Loucy (cell line): ENCODE measurements at regions not wholly inside any gene's neighbourhood (a gene's known extent, or its start where the extent isn't known, plus 50 kb on each side); places are given as distances from the start of the nearest gene placed in this dataset.

Source experiments
- EZH2phosphoT487 ChIP-seq: fragments of 200-600 bp; IDR thresholded peaks from 2 replicates; pipeline ENCODE4 v1.6.1; 2018; ENCODE audit warnings: antibody characterized with exemption, mild to moderate bottlenecking, moderate library complexity, borderline replicate concordance
- TF ChIP-seq, protein P1 (sequence below): fragments of 200-600 bp; sonication (generic); conservative IDR thresholded peaks from 2 replicates; pipeline ENCODE4 v1.5.1; 2014; ENCODE audit warnings: mild to moderate bottlenecking, antibody characterized with exemption, low read length

DNA sequence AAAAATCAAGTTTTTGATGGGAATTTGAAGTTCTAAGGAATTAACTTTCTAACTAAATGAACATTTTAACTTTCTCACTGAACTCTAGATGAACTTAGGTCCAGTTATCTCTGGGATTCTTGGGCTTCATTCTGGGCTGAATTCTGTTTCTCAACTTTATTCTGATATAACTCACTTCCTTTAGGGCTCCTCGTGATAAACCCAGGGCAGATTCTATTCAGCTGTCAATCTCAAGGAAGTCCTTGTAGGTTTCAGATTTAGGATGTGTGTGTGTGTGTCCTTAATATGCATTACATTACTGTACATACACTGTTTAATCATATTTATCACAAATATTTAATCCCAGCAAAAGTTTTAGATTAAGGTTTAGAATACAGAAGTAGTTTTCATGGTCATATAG lies 344.3 kb downstream of the GATA3 start:
- TF ChIP-seq, protein P1, sequence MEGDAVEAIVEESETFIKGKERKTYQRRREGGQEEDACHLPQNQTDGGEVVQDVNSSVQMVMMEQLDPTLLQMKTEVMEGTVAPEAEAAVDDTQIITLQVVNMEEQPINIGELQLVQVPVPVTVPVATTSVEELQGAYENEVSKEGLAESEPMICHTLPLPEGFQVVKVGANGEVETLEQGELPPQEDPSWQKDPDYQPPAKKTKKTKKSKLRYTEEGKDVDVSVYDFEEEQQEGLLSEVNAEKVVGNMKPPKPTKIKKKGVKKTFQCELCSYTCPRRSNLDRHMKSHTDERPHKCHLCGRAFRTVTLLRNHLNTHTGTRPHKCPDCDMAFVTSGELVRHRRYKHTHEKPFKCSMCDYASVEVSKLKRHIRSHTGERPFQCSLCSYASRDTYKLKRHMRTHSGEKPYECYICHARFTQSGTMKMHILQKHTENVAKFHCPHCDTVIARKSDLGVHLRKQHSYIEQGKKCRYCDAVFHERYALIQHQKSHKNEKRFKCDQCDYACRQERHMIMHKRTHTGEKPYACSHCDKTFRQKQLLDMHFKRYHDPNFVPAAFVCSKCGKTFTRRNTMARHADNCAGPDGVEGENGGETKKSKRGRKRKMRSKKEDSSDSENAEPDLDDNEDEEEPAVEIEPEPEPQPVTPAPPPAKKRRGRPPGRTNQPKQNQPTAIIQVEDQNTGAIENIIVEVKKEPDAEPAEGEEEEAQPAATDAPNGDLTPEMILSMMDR, result no peak
- no peak for TF ChIP-seq EZH2phosphoT487
